ENCODE measurements at regions not wholly inside any gene's neighbourhood (a gene's known extent, or its start where the extent isn't known, plus 50 kb on each side); places are given as distances from the start of the nearest gene placed in this dataset.
"Not testable (repeated sequence)": the region's sequence is repeated elsewhere in the genome, so short reads cannot be mapped to it uniquely, and the experiment has no call there.

GRCh38 chr16:32202585-32202984 is 50.5 kb upstream of the TP53TG3D start:
- 28 to 54% (median 32%) methylated on average over 4 to 27 of the region's 36 CpGs for WGBS, 4 donors
- DNase-seq, result peak in 1 of 5 donors; percentile 7

More at GRCh38 chr16:32202585-32202984, 50.5 kb upstream of the TP53TG3D start:
- H3K4me1 ChIP-seq; H3K4me3 ChIP-seq; H3K27me3 ChIP-seq; ATAC-seq; intact Hi-C loops (cut with DNase I); H3K36me3 ChIP-seq; H3K9me3 ChIP-seq; H3K27ac ChIP-seq: not testable (repeated sequence)
